B cell (primary cell): ENCODE measurements at regions not wholly inside any gene's neighbourhood (a gene's known extent, or its start where the extent isn't known, plus 50 kb on each side); places are given as distances from the start of the nearest gene placed in this dataset.

Experiments
- ATAC-seq: fragments of 200-7000 bp; cut with Tn5 transposase; one replicate; pipeline ENCODE4 v1.10.0; 2021; ENCODE audit warnings: low read depth, mild to moderate bottlenecking, moderate number of reproducible peaks, moderate library complexity
- CTCF ChIA-PET: fragments of 350-600 bp; sonication (Branson Sonifier 250); formaldehyde crosslinking; loops from one replicate; lab custom pipeline; 2021; ENCODE audit warnings: antibody characterized with exemption, inconsistent platforms; lab: Charles Lee
- POLR2A ChIA-PET: fragments of 350-600 bp; sonication (Branson Sonifier 250); formaldehyde crosslinking; loops from one replicate; lab custom pipeline; 2021; ENCODE audit warnings: antibody characterized with exemption; lab: Charles Lee
- DNase-seq: peaks from one replicate; pipeline ENCODE4 v3.0.0; 2013
- H2AFZ ChIP-seq: 2 replicates; pipeline ENCODE4 v1.6.1; 2012; ENCODE audit warnings: mild to moderate bottlenecking, low read depth, low read length; ENCODE audit not compliant: insufficient read depth, poor library complexity, severe bottlenecking
- H3K27ac ChIP-seq, 2 donors: 1 replicate in 1 of 2; 2 replicates in 1 of 2; pipeline ENCODE4 v1.5.1; 2012 to 2013; ENCODE audit warnings: low read length in 2 of 2, mild to moderate bottlenecking in 2 of 2, moderate library complexity in 1 of 2
- H3K27me3 ChIP-seq, 4 experiments: fragments of 200-600 bp in 1 of 4; sonication (generic) in 1 of 4; replicated peaks in 1 of 4; 1 replicate in 2 of 4; 2 replicates in 2 of 4; pipeline versions ENCODE4 v1.6.1 to v1.7.0; 2013 to 2016; ENCODE audit warnings: low read length in 3 of 4, mild to moderate bottlenecking in 2 of 4, mixed read lengths in 1 of 4, moderate library complexity in 1 of 4; ENCODE audit not compliant: insufficient read depth in 4 of 4, control insufficient read depth in 3 of 4; ENCODE audit errors: control extremely low read depth in 1 of 4
- H3K36me3 ChIP-seq, 2 experiments: replicated peaks in 1 of 2; 1 replicate in 1 of 2; 2 replicates in 1 of 2; pipeline versions ENCODE4 v1.6.1 to v1.7.1; 2013; ENCODE audit warnings: low read length in 1 of 2; ENCODE audit not compliant: insufficient read depth in 2 of 2, control insufficient read depth in 1 of 2; ENCODE audit errors: control extremely low read depth in 1 of 2, extremely low read depth in 1 of 2
- H3K4me1 ChIP-seq, 2 donors: fragments of 200-600 bp in 1 of 2; sonication (generic) in 1 of 2; 1 replicate in 1 of 2; 2 replicates in 1 of 2; pipeline versions ENCODE4 v1.5.1 to v1.6.1; 2013 to 2017; ENCODE audit warnings: low read length in 2 of 2; ENCODE audit not compliant: control insufficient read depth in 2 of 2, insufficient read depth in 2 of 2
- H3K4me2 ChIP-seq: replicated peaks from 2 replicates; pipeline ENCODE3; 2012; ENCODE audit warnings: mild to moderate bottlenecking, low read depth, low read length; ENCODE audit not compliant: poor library complexity, severe bottlenecking
- H3K4me3 ChIP-seq, 5 experiments: fragments of 200-600 bp in 1 of 5; sonication (generic) in 1 of 5; 1 replicate in 3 of 5; 2 replicates in 2 of 5; pipeline versions ENCODE4 v1.5.1 to v1.7.0; 2011 to 2016; ENCODE audit warnings: low read length in 4 of 5, mild to moderate bottlenecking in 4 of 5, low read depth in 2 of 5, control low read depth in 1 of 5, moderate library complexity in 1 of 5; ENCODE audit not compliant: insufficient read depth in 1 of 5; ENCODE audit errors: control extremely low read depth in 1 of 5, extremely low read depth in 1 of 5
- H3K79me2 ChIP-seq: fragments of 200-600 bp; sonication (generic); one replicate; pipeline ENCODE4 v1.6.0; 2016; ENCODE audit warnings: low read length; ENCODE audit not compliant: control insufficient read depth, insufficient read depth
- H3K9ac ChIP-seq: fragments of 200-600 bp; sonication (generic); 2 replicates; pipeline ENCODE4 v1.6.1; 2017; ENCODE audit warnings: mild to moderate bottlenecking, low read length, moderate library complexity
- H3K9me3 ChIP-seq, 3 donors: one replicate each; pipeline versions ENCODE4 v1.6.1 to v1.7.1; 2013; ENCODE audit warnings: low read length in 2 of 3; ENCODE audit not compliant: control insufficient read depth in 2 of 3, insufficient read depth in 1 of 3; ENCODE audit errors: control extremely low read depth in 1 of 3
- H4K20me1 ChIP-seq: 2 replicates; pipeline ENCODE4 v1.6.0; 2012; ENCODE audit warnings: mild to moderate bottlenecking, low read length; ENCODE audit not compliant: insufficient read depth, control insufficient read depth, poor library complexity, severe bottlenecking
- H3K27ac Mint-ChIP-seq: one replicate; pipeline ENCODE4 v1.8.0; 2021; ENCODE audit warnings: mixed read lengths
- H3K27me3 Mint-ChIP-seq: one replicate; pipeline ENCODE4 v1.8.0; 2021; ENCODE audit warnings: mixed read lengths
- H3K4me1 Mint-ChIP-seq: one replicate; pipeline ENCODE4 v1.8.0; 2021; ENCODE audit warnings: mixed read lengths
- H3K4me3 Mint-ChIP-seq: one replicate; pipeline ENCODE4 v1.8.0; 2021; ENCODE audit warnings: mixed read lengths
- H3K9me3 Mint-ChIP-seq: one replicate; pipeline ENCODE4 v1.8.0; 2022; ENCODE audit warnings: mixed read lengths; ENCODE audit not compliant: insufficient read depth
- CTCF ChIP-seq: fragments of 200-600 bp; IDR thresholded peaks from one replicate; pipeline ENCODE4 v1.8.0; 2022; ENCODE audit warnings: antibody characterized with exemption, mild to moderate bottlenecking
- EZH2 ChIP-seq: IDR thresholded peaks from 2 replicates; pipeline ENCODE4 v1.6.1; 2012; ENCODE audit warnings: borderline replicate concordance, low read depth, mild to moderate bottlenecking, moderate library complexity, low read length; ENCODE audit not compliant: insufficient read depth, poor library complexity, severe bottlenecking
- WGBS: methylation state at CpG from one replicate; pipeline ENCODE4 v1.1.5; 2013; ENCODE audit warnings: missing lambda C conversion rate; ENCODE audit not compliant: insufficient coverage; 5-methylcytosine and 5-hydroxymethylcytosine counted together
- intact Hi-C: fragments of 100-400 bp; cut with micrococcal nuclease; formaldehyde crosslinking; loops from one replicate; pipeline ENCODE4 v1.10.0; 2022

GRCh38 chr5:88610586-88610985 is 272.4 kb downstream of the MEF2C start:
- H3K36me3 ChIP-seq: no peaks in the 10 kb centered on the region
- peaks cover 0 to 3% (median 1%) of the 10 kb centered on the region in 3 donors for H3K9me3 ChIP-seq
- H3K9ac ChIP-seq: no peak overlapping the region
- intact Hi-C loops: no loop called here
- peaks cover 0 to 3% (median 0%) of the 10 kb centered on the region in 4 experiments for H3K27me3 ChIP-seq
- no peaks in the 10 kb centered on the region for H3K79me2 ChIP-seq
- H3K4me3 ChIP-seq: no peak overlapping the region
- ATAC-seq (no peak), DNase-seq (no peak)
- POLR2A ChIA-PET: no interaction called here
- H3K9me3 Mint-ChIP-seq: peaks cover 6% of the 10 kb centered on the region
- no peak overlapping the region for H3K27ac ChIP-seq
- WGBS: 96% methylated on average over 2 of the region's 3 CpGs
- TF ChIP-seq EZH2 (no peak), CTCF (no peak)
- H3K4me3 Mint-ChIP-seq: no peak overlapping the region
- H3K27me3 Mint-ChIP-seq: peaks cover 28% of the 10 kb centered on the region
- no peaks in the 10 kb centered on the region for H3K4me1 Mint-ChIP-seq
- no peak overlapping the region for H2AFZ ChIP-seq
- no peaks in the 10 kb centered on the region for H3K4me1 ChIP-seq
- no peak overlapping the region for H3K27ac Mint-ChIP-seq
- CTCF ChIA-PET: no interaction called here
- no peaks in the 10 kb centered on the region for H4K20me1 ChIP-seq
- no peak overlapping the region for H3K4me2 ChIP-seq

- no peak overlapping the region for H3K27ac ChIP-seq
- CTCF ChIA-PET: no interaction called here
- DNase-seq (no peak), ATAC-seq (no peak)
- no peak overlapping the region for H3K4me2 ChIP-seq
- no peak overlapping the region for H2AFZ ChIP-seq
- H3K4me3 ChIP-seq: no peak overlapping the region
- H3K9me3 ChIP-seq: peaks cover 0 to 4% (median 0%) of the 10 kb centered on the region in 3 donors
- Mint-ChIP-seq H3K27ac (no peak overlapping the region), H3K4me3 (no peak overlapping the region), H3K9me3 (peaks cover under 1% of the 10 kb centered on the region), H3K27me3 (peaks cover 31% of the 10 kb centered on the region), H3K4me1 (no peaks in the 10 kb centered on the region)
- TF ChIP-seq EZH2 (no peak), CTCF (no peak)
- intact Hi-C loops: no loop called here
- H3K9ac ChIP-seq: no peak overlapping the region
- no peaks in the 10 kb centered on the region for H3K79me2 ChIP-seq
- no peaks in the 10 kb centered on the region for H3K4me1 ChIP-seq
- POLR2A ChIA-PET: no interaction called here
- no CpG with 5 or more reads among the region's 1 CpG for WGBS
- H3K36me3 ChIP-seq: no peaks in the 10 kb centered on the region
- H4K20me1 ChIP-seq: no peaks in the 10 kb centered on the region
- peaks cover 0 to 3% (median 0%) of the 10 kb centered on the region in 4 experiments for H3K27me3 ChIP-seq
These were observed 275.5 kb downstream of the MEF2C start for GRCh38 chr5:88607492-88607891.
